ENCODE measurements at regions not wholly inside any gene's neighbourhood (a gene's known extent, or its start where the extent isn't known, plus 50 kb on each side); places are given as distances from the start of the nearest gene placed in this dataset.
A peak's percentile ranks its signal among the peaks of the same experiment; 100 is the strongest.

- H3K9me3 Mint-ChIP-seq = peaks cover 0 to 3% (median 0%) of the 10 kb centered on the region in 7 donors
- Histone ChIP-seq H3K27ac (ENCODE audit: low read depth in 1 of 2, low read length in 2 of 2) (no peak overlapping the region), H4K20me1 (ENCODE audit: insufficient read depth, low read length) (no peaks in the 10 kb centered on the region), H3K79me2 (ENCODE audit: insufficient read depth, low read length) (no peaks in the 10 kb centered on the region), H3K4me2 (replicated peaks; ENCODE audit: extremely low read depth, low read length, poor library complexity, severe bottlenecking) (no peak overlapping the region), H3K36me3 (replicated peaks in 1 of 2; ENCODE audit: control insufficient read depth in 1 of 2, insufficient read depth in 2 of 2, low read length in 2 of 2) (no peaks in the 10 kb centered on the region), H3K4me3 (replicated peaks in 1 of 3; ENCODE audit: low read depth in 2 of 3, low read length in 3 of 3) (no peak overlapping the region), H3K27me3 (ENCODE audit: control insufficient read depth in 2 of 2, insufficient read depth in 2 of 2, low read length in 2 of 2) (no peaks in the 10 kb centered on the region), H3K9ac (ENCODE audit: insufficient read depth, low read length, poor library complexity, severe bottlenecking) (no peak overlapping the region), H3K4me1 (ENCODE audit: control insufficient read depth in 1 of 2, insufficient read depth in 2 of 2, low read length in 2 of 2) (peaks cover 16 to 25% of the 10 kb centered on the region in 2 donors), H3K9me3 (replicated peaks in 1 of 2; ENCODE audit: control insufficient read depth in 1 of 2, insufficient read depth in 1 of 2, low read length in 2 of 2) (no peaks in the 10 kb centered on the region), H2AFZ (ENCODE audit: insufficient read depth, low read depth, low read length, poor library complexity, severe bottlenecking) (no peak overlapping the region)
- no peak overlapping the region for H3K4me3 Mint-ChIP-seq
- 100% methylated on average over 4 of the region's 8 CpGs for WGBS (ENCODE audit: insufficient coverage)
- peaks cover 0 to 3% of the 10 kb centered on the region in 2 donors for H3K36me3 Mint-ChIP-seq
- peaks cover 30% of the 10 kb centered on the region for H3K4me1 Mint-ChIP-seq
- H3K27ac Mint-ChIP-seq = no peak overlapping the region
- TF ChIP-seq CTCF (IDR thresholded peaks at IDR 0.05) = no peak
- no peak for DNase-seq
- peaks cover 0 to 2% (median 0%) of the 10 kb centered on the region in 3 donors for H3K27me3 Mint-ChIP-seq (ENCODE audit: low read depth in 3 of 3)
- intact Hi-C loops (cut with micrococcal nuclease) = no loop called here
Observed at GRCh38 chr6:146896062-146896813, 297.5 kb downstream of the ADGB start.

GRCh38 chr6:146896960-146897701 is 298.4 kb downstream of the ADGB start:
- H3K27ac ChIP-seq (ENCODE audit: low read depth in 1 of 2, low read length in 2 of 2) = no peak overlapping the region
- H2AFZ ChIP-seq (ENCODE audit: insufficient read depth, low read depth, low read length, poor library complexity, severe bottlenecking) = no peak overlapping the region
- no peaks in the 10 kb centered on the region for H3K9me3 ChIP-seq (replicated peaks in 1 of 2; ENCODE audit: control insufficient read depth in 1 of 2, insufficient read depth in 1 of 2, low read length in 2 of 2)
- 100% methylated on average over 1 of the region's 4 CpGs for WGBS (ENCODE audit: insufficient coverage)
- no peak overlapping the region for H3K9ac ChIP-seq (ENCODE audit: insufficient read depth, low read length, poor library complexity, severe bottlenecking)
- no peak overlapping the region for H3K4me3 ChIP-seq (replicated peaks in 1 of 3; ENCODE audit: low read depth in 2 of 3, low read length in 3 of 3)
- peaks cover 8 to 16% of the 10 kb centered on the region in 2 donors for H3K4me1 ChIP-seq (ENCODE audit: control insufficient read depth in 1 of 2, insufficient read depth in 2 of 2, low read length in 2 of 2)
- intact Hi-C loops (cut with micrococcal nuclease) = no loop called here
- H3K4me2 ChIP-seq (replicated peaks; ENCODE audit: extremely low read depth, low read length, poor library complexity, severe bottlenecking) = no peak overlapping the region
- Mint-ChIP-seq H3K27me3 (ENCODE audit: low read depth in 3 of 3) (peaks cover 0 to 2% (median 0%) of the 10 kb centered on the region in 3 donors), H3K4me1 (peaks cover 21% of the 10 kb centered on the region), H3K36me3 (peaks cover 0 to 3% of the 10 kb centered on the region in 2 donors), H3K27ac (peak overlapping the region in 1 of 7 donors; percentile 37), H3K9me3 (peaks cover 0 to 3% (median 0%) of the 10 kb centered on the region in 7 donors), H3K4me3 (no peak overlapping the region)
- no peaks in the 10 kb centered on the region for H3K36me3 ChIP-seq (replicated peaks in 1 of 2; ENCODE audit: control insufficient read depth in 1 of 2, insufficient read depth in 2 of 2, low read length in 2 of 2)
- H4K20me1 ChIP-seq (ENCODE audit: insufficient read depth, low read length) = no peaks in the 10 kb centered on the region
- TF ChIP-seq CTCF (IDR thresholded peaks at IDR 0.05) = no peak
- H3K79me2 ChIP-seq (ENCODE audit: insufficient read depth, low read length) = no peaks in the 10 kb centered on the region
- no peak for DNase-seq
- no peaks in the 10 kb centered on the region for H3K27me3 ChIP-seq (ENCODE audit: control insufficient read depth in 2 of 2, insufficient read depth in 2 of 2, low read length in 2 of 2)
